Prostate gland (tissue), 2 donors: ENCODE measurements at regions not wholly inside any gene's neighbourhood (a gene's known extent, or its start where the extent isn't known, plus 50 kb on each side); places are given as distances from the start of the nearest gene placed in this dataset.

Experiments used
- CTCF ChIP-seq, 4 experiments: fragments of 200-600 bp in 2 of 4; fragments of 450-650 bp in 2 of 4; sonication (generic) in 2 of 4; IDR thresholded peaks; 1 replicate in 3 of 4; 2 replicates in 1 of 4; pipeline ENCODE4 v1.5.1; 2016 to 2019; ENCODE audit warnings: antibody characterized with exemption in 4 of 4, mild to moderate bottlenecking in 2 of 4, moderate library complexity in 2 of 4
- POLR2A ChIP-seq: fragments of 450-650 bp; IDR thresholded peaks from one replicate; pipeline ENCODE4 v1.6.1; 2016; ENCODE audit warnings: antibody characterized with exemption, mild to moderate bottlenecking
- POLR2AphosphoS5 ChIP-seq: sonication (generic); formaldehyde crosslinking; IDR thresholded peaks from one replicate; pipeline ENCODE4 v1.6.1; 2017; ENCODE audit warnings: antibody characterized with exemption

- no peak for TF ChIP-seq CTCF (IDR thresholded peaks at IDR 0.05)
- TF ChIP-seq POLR2AphosphoS5, result no peak
- TF ChIP-seq POLR2A, result no peak
These were observed 481.4 kb downstream of the RASEF start for GRCh38 chr9:82581516-82581915.
